Cardiac muscle cell (in vitro differentiated cells and primary cell): ENCODE measurements at regions not wholly inside any gene's neighbourhood (a gene's known extent, or its start where the extent isn't known, plus 50 kb on each side); places are given as distances from the start of the nearest gene placed in this dataset.
A peak's percentile ranks its signal among the peaks of the same experiment; 100 is the strongest.

Experiments
- DNase-seq, 2 donors: peaks; one replicate each; pipeline versions ENCODE4 v3.0.0 to v3.0.0-alpha.2; 2010 to 2017; ENCODE audit warnings: low read depth in 1 of 2, low spot score in 1 of 2
- H3K27ac ChIP-seq: fragments of 200-600 bp; sonication (generic); 2 replicates; pipeline ENCODE4 v1.5.1; 2016
- H3K27me3 ChIP-seq: fragments of 200-600 bp; sonication (generic); 2 replicates; pipeline ENCODE4 v1.6.0; 2016; ENCODE audit warnings: control low read depth
- H3K36me3 ChIP-seq: fragments of 200-600 bp; sonication (generic); 2 replicates; pipeline ENCODE4 v1.5.1; 2016; ENCODE audit warnings: control low read depth
- H3K4me1 ChIP-seq: fragments of 200-600 bp; sonication (generic); 2 replicates; pipeline ENCODE4 v1.8.1; 2017; ENCODE audit warnings: low read depth, mild to moderate bottlenecking, mixed run types
- H3K4me3 ChIP-seq: fragments of 200-600 bp; sonication (generic); 2 replicates; pipeline ENCODE4 v1.5.1; 2016; ENCODE audit warnings: mild to moderate bottlenecking
- H3K9me3 ChIP-seq: fragments of 200-600 bp; sonication (generic); 2 replicates; pipeline ENCODE4 v1.5.1; 2017; ENCODE audit warnings: low read depth, mild to moderate bottlenecking, control low read depth
- CTCF ChIP-seq: IDR thresholded peaks from 2 replicates; pipeline ENCODE4 v1.5.1; 2012; ENCODE audit warnings: low read depth, mild to moderate bottlenecking, low read length

- no peaks in the 10 kb centered on the region for H3K4me1 ChIP-seq
- DNase-seq: no peak
- no peaks in the 10 kb centered on the region for H3K27me3 ChIP-seq
- no peak overlapping the region for H3K4me3 ChIP-seq
- no peak for TF ChIP-seq CTCF
- no peaks in the 10 kb centered on the region for H3K36me3 ChIP-seq
- no peak overlapping the region for H3K27ac ChIP-seq
- no peaks in the 10 kb centered on the region for H3K9me3 ChIP-seq
Observed at GRCh38 chr2:223196331-223196730, 144.3 kb downstream of the KCNE4 start.

GRCh38 chr2:223197046-223197445, 145.1 kb downstream of the KCNE4 start:
- Histone ChIP-seq H3K9me3 (no peaks in the 10 kb centered on the region), H3K4me3 (no peak overlapping the region), H3K27me3 (no peaks in the 10 kb centered on the region), H3K27ac (no peak overlapping the region), H3K36me3 (no peaks in the 10 kb centered on the region), H3K4me1 (no peaks in the 10 kb centered on the region)
- TF ChIP-seq CTCF: no peak
- peak in 1 of 2 donors; percentile 11 for DNase-seq

- H3K9me3 ChIP-seq: no peaks in the 10 kb centered on the region
- H3K4me3 ChIP-seq: no peak overlapping the region
- H3K4me1 ChIP-seq: no peaks in the 10 kb centered on the region
- H3K27me3 ChIP-seq: no peaks in the 10 kb centered on the region
- no peak overlapping the region for H3K27ac ChIP-seq
- no peak for TF ChIP-seq CTCF
- DNase-seq: no peak
- no peaks in the 10 kb centered on the region for H3K36me3 ChIP-seq
Observed at GRCh38 chr2:223199531-223200515, 147.8 kb downstream of the KCNE4 start.

DNA sequence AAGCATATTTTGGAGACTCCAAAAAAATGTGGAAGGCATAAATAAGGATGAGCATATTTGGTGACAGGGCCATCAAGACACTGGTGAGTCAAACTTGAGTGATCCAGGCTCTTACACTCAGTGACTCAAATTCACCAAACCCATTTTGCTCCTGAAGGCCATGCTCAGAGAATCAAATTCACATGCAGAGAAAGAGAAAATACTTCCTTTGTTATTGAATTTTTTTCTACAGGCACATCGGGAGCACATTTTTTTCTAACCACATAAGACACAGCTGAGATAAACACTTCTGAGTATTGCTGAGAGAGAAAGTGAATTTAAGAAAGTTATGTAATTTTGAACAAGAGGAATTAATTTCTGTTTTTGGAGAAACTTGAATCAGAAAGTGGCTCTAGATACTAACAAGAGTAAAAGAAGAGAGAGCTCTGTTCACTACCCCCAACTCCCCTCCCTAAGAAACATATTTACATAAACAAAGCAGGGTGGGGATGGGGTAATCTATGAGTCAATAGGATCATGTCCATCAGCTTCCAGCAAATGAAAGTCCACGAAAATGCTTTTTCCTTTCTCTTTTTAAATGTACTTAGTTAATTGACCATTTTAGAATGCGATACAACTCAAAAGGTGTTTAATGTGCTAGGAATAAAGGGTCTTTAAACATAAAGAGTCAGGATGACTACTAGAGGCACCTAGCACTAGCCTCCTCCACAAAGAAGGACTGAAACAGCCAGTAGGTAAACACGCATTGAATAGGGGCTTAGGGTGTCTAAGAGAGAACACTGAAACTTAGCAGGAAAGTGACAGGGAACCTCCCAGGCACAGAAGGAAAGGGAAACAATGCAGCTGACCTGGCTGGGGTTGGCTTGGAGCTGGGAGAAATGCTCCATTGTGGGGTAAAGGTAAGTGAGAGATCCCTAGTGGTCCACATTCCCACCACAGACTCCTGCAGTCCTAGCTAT, 152.3 kb downstream of the KCNE4 start:
- DNase-seq: peak in 1 of 2 donors; percentile 43
- H3K27ac ChIP-seq: no peak overlapping the region
- no peaks in the 10 kb centered on the region for H3K27me3 ChIP-seq
- H3K4me1 ChIP-seq: no peaks in the 10 kb centered on the region
- no peaks in the 10 kb centered on the region for H3K9me3 ChIP-seq
- H3K36me3 ChIP-seq: no peaks in the 10 kb centered on the region
- H3K4me3 ChIP-seq: no peak overlapping the region
- no peak for TF ChIP-seq CTCF

DNA sequence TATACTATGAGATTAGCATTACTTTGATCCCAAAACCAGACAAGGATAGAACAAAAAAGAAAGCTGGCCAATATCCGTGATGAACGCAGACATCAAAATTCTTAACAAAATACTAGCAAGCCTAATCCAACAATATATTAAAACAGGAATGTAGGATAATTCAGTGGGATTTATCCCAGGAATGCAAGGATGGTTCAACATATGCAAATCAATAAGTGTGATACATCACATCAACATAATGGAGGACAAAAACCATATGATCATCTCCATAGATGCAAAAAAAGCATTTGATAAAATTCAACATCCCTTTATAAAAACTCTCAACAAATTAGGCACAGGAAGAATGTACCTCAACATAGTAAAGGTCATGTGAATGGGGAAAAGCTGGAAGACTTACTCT, 158.5 kb downstream of the KCNE4 start:
- H3K27me3 ChIP-seq: no peaks in the 10 kb centered on the region
- DNase-seq: no peak
- no peak for TF ChIP-seq CTCF
- H3K36me3 ChIP-seq: no peaks in the 10 kb centered on the region
- no peaks in the 10 kb centered on the region for H3K4me1 ChIP-seq
- no peak overlapping the region for H3K27ac ChIP-seq
- H3K4me3 ChIP-seq: no peak overlapping the region
- H3K9me3 ChIP-seq: no peaks in the 10 kb centered on the region
